Stomach (tissue), 4 donors: ENCODE measurements at regions not wholly inside any gene's neighbourhood (a gene's known extent, or its start where the extent isn't known, plus 50 kb on each side); places are given as distances from the start of the nearest gene placed in this dataset.

Source experiments
- EP300 ChIP-seq: sonication (generic); formaldehyde crosslinking; IDR thresholded peaks from one replicate; pipeline ENCODE4 v1.6.1; 2017; ENCODE audit warnings: antibody characterized with exemption
- POLR2AphosphoS5 ChIP-seq, 3 donors: sonication (generic); formaldehyde crosslinking; IDR thresholded peaks; one replicate each; pipeline ENCODE4 v1.6.1; 2016; ENCODE audit warnings: antibody characterized with exemption in 3 of 3
- TF ChIP-seq, protein P1 (sequence below), 7 experiments: fragments of 450-650 bp in 4 of 7; fragments of 200-600 bp in 3 of 7; sonication (generic) in 3 of 7; IDR thresholded peaks; one replicate each; pipeline ENCODE4 v1.5.1; 2016 to 2019; ENCODE audit warnings: antibody characterized with exemption in 7 of 7, control low read depth in 2 of 7, mild to moderate bottlenecking in 1 of 7

DNA sequence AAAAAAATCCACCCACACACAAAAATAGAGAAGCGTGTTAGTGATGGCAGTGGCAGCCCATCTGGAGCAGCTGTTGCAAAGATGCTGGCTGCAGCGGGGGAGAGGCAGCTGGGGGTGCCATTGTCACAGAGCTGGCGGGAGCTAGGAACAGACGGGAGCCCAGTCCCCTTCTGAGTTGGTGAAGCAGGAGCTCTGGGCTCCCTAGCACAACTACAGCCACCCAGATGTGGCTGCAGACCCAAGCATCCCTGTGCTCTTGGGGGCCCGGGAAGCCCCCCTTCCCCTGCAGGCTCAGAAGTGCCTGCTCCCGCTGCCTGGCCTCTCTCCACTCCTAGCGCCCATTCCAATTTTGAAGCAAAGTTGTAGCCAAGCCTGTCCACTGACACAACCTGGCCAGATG lies 366.6 kb upstream of the MC4R start:
- TF ChIP-seq, protein P1, sequence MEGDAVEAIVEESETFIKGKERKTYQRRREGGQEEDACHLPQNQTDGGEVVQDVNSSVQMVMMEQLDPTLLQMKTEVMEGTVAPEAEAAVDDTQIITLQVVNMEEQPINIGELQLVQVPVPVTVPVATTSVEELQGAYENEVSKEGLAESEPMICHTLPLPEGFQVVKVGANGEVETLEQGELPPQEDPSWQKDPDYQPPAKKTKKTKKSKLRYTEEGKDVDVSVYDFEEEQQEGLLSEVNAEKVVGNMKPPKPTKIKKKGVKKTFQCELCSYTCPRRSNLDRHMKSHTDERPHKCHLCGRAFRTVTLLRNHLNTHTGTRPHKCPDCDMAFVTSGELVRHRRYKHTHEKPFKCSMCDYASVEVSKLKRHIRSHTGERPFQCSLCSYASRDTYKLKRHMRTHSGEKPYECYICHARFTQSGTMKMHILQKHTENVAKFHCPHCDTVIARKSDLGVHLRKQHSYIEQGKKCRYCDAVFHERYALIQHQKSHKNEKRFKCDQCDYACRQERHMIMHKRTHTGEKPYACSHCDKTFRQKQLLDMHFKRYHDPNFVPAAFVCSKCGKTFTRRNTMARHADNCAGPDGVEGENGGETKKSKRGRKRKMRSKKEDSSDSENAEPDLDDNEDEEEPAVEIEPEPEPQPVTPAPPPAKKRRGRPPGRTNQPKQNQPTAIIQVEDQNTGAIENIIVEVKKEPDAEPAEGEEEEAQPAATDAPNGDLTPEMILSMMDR (IDR thresholded peaks at IDR 0.05), result no peak
- TF ChIP-seq EP300 (no peak), POLR2AphosphoS5 (IDR thresholded peaks at IDR 0.05) (no peak)
